ENCODE measurements at regions not wholly inside any gene's neighbourhood (a gene's known extent, or its start where the extent isn't known, plus 50 kb on each side); places are given as distances from the start of the nearest gene placed in this dataset.

DNA sequence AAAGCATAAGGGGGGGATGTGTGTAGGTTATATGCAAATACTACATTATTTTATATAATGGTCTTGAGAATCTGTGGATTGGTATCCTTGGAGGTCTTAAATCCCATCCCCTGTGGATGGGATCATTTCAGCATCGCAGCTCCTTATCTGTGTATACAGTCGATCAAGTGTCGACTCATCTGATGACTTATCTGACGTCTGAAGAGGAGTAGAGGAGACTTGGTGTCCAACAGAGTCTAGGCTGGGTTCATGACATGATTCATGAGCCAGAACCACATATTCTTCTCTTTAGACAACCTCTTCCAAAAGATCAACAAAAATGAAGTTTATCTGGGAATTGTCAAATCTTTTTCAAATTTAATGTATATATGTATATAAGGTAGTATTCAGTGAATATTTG, 220.7 kb downstream of the NR2F2 start:
- POLR2A ChIA-PET, result no interaction called here
- DNase-seq (ENCODE audit: extremely low spot score), result no peak
- CTCF ChIA-PET, result no interaction called here
- TF ChIP-seq, protein P1, sequence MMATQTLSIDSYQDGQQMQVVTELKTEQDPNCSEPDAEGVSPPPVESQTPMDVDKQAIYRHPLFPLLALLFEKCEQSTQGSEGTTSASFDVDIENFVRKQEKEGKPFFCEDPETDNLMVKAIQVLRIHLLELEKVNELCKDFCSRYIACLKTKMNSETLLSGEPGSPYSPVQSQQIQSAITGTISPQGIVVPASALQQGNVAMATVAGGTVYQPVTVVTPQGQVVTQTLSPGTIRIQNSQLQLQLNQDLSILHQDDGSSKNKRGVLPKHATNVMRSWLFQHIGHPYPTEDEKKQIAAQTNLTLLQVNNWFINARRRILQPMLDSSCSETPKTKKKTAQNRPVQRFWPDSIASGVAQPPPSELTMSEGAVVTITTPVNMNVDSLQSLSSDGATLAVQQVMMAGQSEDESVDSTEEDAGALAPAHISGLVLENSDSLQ (IDR thresholded peaks at IDR 0.05), result no peak
- TF ChIP-seq ZNF384 (IDR thresholded peaks at IDR 0.05) (no peak), SUZ12 (IDR thresholded peaks at IDR 0.05) (no peak), FOXA1 (IDR thresholded peaks at IDR 0.05) (no peak), SP1 (IDR thresholded peaks at IDR 0.05) (no peak), TARDBP (IDR thresholded peaks at IDR 0.05) (no peak), ELF4 (IDR thresholded peaks at IDR 0.05) (no peak), BHLHE40 (IDR thresholded peaks at IDR 0.05; ENCODE audit: borderline replicate concordance) (no peak)

DNA sequence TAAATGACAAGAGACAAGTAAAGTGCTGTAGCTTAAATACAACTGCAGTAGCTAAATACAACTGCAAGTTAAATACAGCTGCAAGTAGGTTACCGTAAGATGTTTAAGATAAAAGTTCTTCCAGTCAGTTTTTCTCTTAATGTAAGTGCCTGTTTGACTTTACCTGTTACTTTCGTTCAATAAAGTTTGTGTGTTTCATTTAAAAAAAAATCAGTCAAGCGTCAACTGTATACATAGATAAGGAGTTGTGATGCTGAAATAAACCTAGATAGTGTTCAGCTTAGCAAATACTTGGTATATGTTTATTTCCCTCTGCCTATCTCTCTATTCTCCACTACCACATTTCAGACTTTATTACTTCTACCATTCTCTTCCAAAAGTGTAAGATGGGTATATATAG, 221.2 kb downstream of the NR2F2 start:
- ChIA-PET POLR2A (no interaction called here), CTCF (no interaction called here)
- TF ChIP-seq ZNF384 (IDR thresholded peaks at IDR 0.05) (no peak), ARNT (IDR thresholded peaks at IDR 0.05) (no peak), ELF4 (IDR thresholded peaks at IDR 0.05) (no peak), BHLHE40 (IDR thresholded peaks at IDR 0.05; ENCODE audit: borderline replicate concordance) (no peak), SUZ12 (IDR thresholded peaks at IDR 0.05) (no peak), CTBP1 (IDR thresholded peaks at IDR 0.05; ENCODE audit: borderline replicate concordance) (no peak), LEF1 (IDR thresholded peaks at IDR 0.05; ENCODE audit: borderline replicate concordance) (no peak), HDGF (IDR thresholded peaks at IDR 0.05; ENCODE audit: borderline replicate concordance) (no peak), TARDBP (IDR thresholded peaks at IDR 0.05) (no peak), NFRKB (IDR thresholded peaks at IDR 0.05) (no peak)
- TF ChIP-seq, protein P1 (IDR thresholded peaks at IDR 0.05), result no peak
- no peak for DNase-seq (ENCODE audit: extremely low spot score)

DNA sequence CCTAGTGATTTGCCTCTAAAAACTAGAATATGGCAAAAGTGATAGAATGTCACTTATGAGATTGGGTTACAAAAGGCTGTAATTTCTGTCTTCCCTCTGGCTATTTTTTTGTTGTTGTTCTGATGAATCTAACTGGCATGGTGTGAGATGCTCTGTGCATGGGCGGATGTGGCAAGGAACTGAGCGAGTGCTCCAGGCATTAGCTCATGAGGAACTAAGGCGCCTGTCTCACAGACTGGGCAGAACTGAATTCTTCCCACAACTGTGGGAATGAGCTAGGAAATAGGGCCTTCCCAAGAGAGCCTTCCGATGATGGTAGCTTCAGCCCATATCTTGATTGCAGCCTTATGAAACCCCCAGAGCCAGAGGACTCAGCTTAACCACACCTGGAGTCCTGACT, 222.5 kb downstream of the NR2F2 start:
- POLR2A ChIA-PET, result no interaction called here
- no peak for DNase-seq (ENCODE audit: extremely low spot score)
- no peak for TF ChIP-seq FOXA1 (IDR thresholded peaks at IDR 0.05)
- no peak for TF ChIP-seq TARDBP (IDR thresholded peaks at IDR 0.05)
- TF ChIP-seq HDGF (IDR thresholded peaks at IDR 0.05; ENCODE audit: borderline replicate concordance), result no peak
- no peak for TF ChIP-seq FOXK2 (IDR thresholded peaks at IDR 0.05)
- TF ChIP-seq FOXM1 (IDR thresholded peaks at IDR 0.05; ENCODE audit: borderline replicate concordance), result no peak
- TF ChIP-seq LEF1 (IDR thresholded peaks at IDR 0.05; ENCODE audit: borderline replicate concordance), result no peak
- CTCF ChIA-PET, result no interaction called here

DNA sequence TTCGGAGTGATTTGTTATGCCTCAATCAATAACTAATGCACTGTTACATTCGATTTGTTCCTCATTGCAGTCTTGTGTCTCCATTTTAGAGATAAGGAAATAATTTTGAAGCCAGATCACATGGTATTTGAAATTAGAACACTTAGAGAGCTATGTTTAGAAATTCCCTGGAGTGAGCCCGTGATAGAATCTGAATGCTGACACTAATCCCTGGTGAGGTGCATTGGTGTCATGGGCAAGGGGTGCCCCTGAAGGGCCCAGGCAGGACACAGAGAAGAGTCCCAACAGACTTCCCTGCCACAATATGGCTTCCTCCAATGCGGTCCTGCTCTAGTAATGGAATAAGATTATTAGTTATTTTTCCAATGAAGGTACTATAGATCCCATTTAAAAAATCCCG, 223.0 kb downstream of the NR2F2 start:
- DNase-seq (ENCODE audit: extremely low spot score), result no peak
- POLR2A ChIA-PET, result no interaction called here
- CTCF ChIA-PET, result no interaction called here
- TF ChIP-seq FOXK2 (IDR thresholded peaks at IDR 0.05) (no peak), CTBP1 (IDR thresholded peaks at IDR 0.05; ENCODE audit: borderline replicate concordance) (no peak), FOXA1 (IDR thresholded peaks at IDR 0.05) (no peak), FOXM1 (IDR thresholded peaks at IDR 0.05; ENCODE audit: borderline replicate concordance) (no peak), BHLHE40 (IDR thresholded peaks at IDR 0.05; ENCODE audit: borderline replicate concordance) (no peak), HDGF (IDR thresholded peaks at IDR 0.05; ENCODE audit: borderline replicate concordance) (no peak), ARNT (IDR thresholded peaks at IDR 0.05) (no peak), ELF4 (IDR thresholded peaks at IDR 0.05) (no peak), ZNF384 (IDR thresholded peaks at IDR 0.05) (no peak), SUZ12 (IDR thresholded peaks at IDR 0.05) (no peak), SP1 (IDR thresholded peaks at IDR 0.05) (no peak), TARDBP (IDR thresholded peaks at IDR 0.05) (no peak), LEF1 (IDR thresholded peaks at IDR 0.05; ENCODE audit: borderline replicate concordance) (no peak), NFRKB (IDR thresholded peaks at IDR 0.05) (no peak), L3MBTL2 (conservative IDR thresholded peaks at IDR 0.05) (no peak)
- TF ChIP-seq, protein P1 (IDR thresholded peaks at IDR 0.05), result no peak

DNA sequence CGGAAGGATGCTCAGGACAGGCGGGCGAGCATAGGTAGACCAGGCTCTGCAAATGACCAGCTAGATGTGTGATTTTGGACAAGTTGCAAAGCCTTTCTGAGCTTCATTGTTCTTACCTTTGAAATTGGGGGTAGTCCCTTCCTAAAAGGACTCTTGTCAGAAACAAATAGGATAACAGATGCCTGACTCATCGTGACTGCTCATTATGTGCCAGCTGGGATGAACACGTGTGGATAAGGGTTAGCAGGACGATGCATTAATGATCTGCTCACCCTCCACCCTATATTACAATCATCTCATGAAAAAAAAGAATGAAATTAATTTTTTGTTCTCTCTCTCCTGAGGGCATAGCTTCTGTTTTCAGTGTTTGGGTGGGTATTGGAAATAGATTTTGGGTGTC, 223.4 kb downstream of the NR2F2 start:
- DNase-seq (ENCODE audit: extremely low spot score), result no peak
- ChIA-PET CTCF (no interaction called here), POLR2A (no interaction called here)
- TF ChIP-seq LEF1 (IDR thresholded peaks at IDR 0.05; ENCODE audit: borderline replicate concordance) (no peak), BHLHE40 (IDR thresholded peaks at IDR 0.05; ENCODE audit: borderline replicate concordance) (no peak), SP1 (IDR thresholded peaks at IDR 0.05) (no peak), CTBP1 (IDR thresholded peaks at IDR 0.05; ENCODE audit: borderline replicate concordance) (no peak), ELF4 (IDR thresholded peaks at IDR 0.05) (no peak), NFRKB (IDR thresholded peaks at IDR 0.05) (no peak), ARNT (IDR thresholded peaks at IDR 0.05) (no peak), FOXM1 (IDR thresholded peaks at IDR 0.05; ENCODE audit: borderline replicate concordance) (no peak), SUZ12 (IDR thresholded peaks at IDR 0.05) (no peak), FOXK2 (IDR thresholded peaks at IDR 0.05) (no peak), ZNF384 (IDR thresholded peaks at IDR 0.05) (no peak), HDGF (IDR thresholded peaks at IDR 0.05; ENCODE audit: borderline replicate concordance) (no peak), FOXA1 (IDR thresholded peaks at IDR 0.05) (no peak), L3MBTL2 (conservative IDR thresholded peaks at IDR 0.05) (no peak), TARDBP (IDR thresholded peaks at IDR 0.05) (no peak)
- TF ChIP-seq, protein P1 (IDR thresholded peaks at IDR 0.05), result no peak

DNA sequence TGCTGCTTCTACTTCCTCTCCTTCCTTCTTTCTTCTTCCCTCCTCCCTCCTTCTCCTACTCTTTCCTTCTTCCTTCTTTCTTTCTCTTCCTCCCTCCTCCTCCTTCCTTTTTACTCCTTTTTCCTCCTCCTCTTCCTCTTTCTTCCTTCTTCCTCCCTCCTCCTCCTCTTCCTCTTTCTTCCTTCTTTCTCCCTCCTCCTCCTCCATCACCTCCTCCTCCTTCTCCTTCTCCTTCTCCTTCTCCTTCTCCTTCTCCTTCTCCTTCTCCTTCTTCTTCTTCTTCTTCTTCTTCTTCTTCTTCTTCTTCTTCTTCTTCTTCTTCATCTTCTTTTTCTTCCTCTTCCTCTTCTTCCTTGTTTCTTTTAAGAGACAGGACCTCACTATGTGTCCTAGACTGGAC, 224.0 kb downstream of the NR2F2 start:
- POLR2A ChIA-PET, result no interaction called here
- CTCF ChIA-PET, result no interaction called here
- no peak for TF ChIP-seq ARNT (IDR thresholded peaks at IDR 0.05)
- no peak for TF ChIP-seq L3MBTL2 (conservative IDR thresholded peaks at IDR 0.05)
- no peak for TF ChIP-seq HDGF (IDR thresholded peaks at IDR 0.05; ENCODE audit: borderline replicate concordance)
- no peak for TF ChIP-seq SP1 (IDR thresholded peaks at IDR 0.05)
- no peak for TF ChIP-seq ZNF384 (IDR thresholded peaks at IDR 0.05)
- no peak for TF ChIP-seq FOXA1 (IDR thresholded peaks at IDR 0.05)
- DNase-seq (ENCODE audit: extremely low spot score), result no peak

Data from HEK293T (cell line).